ENCODE measurements at regions not wholly inside any gene's neighbourhood (a gene's known extent, or its start where the extent isn't known, plus 50 kb on each side); places are given as distances from the start of the nearest gene placed in this dataset.

DNA sequence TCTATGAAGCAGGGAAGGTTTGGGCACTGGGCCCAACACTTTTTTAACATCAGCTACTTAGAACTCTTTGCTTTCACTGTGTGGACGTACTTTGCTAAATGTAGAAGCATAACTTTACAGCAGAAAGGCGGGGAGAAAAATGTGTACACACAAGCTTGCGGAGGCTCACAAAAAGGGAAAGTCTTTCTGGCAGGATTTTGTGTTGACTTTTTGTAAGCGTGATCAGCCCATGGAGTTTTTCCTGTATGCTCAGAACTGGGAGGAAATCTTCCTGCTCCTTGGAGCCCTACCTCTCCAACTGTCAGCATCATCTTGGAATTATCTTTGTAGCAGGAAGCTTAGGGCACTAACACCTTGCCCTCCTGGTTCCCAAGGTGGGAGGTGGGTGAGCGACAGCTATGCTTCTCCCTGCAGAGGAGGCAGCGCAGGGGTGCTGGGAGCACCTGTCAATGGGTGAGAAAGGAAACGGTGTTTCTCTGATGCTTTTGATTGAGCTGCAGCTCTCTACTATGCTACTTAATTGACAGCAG, 321.9 kb downstream of the GADD45G start:
- DNase-seq, result no peak
- peaks cover 5% of the 10 kb centered on the region for H3K27me3 Mint-ChIP-seq (ENCODE audit: low read depth, poor library complexity)
- H3K9me3 Mint-ChIP-seq, result no peaks in the 10 kb centered on the region
- no peak overlapping the region for H3K4me3 Mint-ChIP-seq
- H3K27ac Mint-ChIP-seq, result no peak overlapping the region
- H3K4me1 Mint-ChIP-seq, result peaks cover 94% of the 10 kb centered on the region
- TF ChIP-seq, protein P1, sequence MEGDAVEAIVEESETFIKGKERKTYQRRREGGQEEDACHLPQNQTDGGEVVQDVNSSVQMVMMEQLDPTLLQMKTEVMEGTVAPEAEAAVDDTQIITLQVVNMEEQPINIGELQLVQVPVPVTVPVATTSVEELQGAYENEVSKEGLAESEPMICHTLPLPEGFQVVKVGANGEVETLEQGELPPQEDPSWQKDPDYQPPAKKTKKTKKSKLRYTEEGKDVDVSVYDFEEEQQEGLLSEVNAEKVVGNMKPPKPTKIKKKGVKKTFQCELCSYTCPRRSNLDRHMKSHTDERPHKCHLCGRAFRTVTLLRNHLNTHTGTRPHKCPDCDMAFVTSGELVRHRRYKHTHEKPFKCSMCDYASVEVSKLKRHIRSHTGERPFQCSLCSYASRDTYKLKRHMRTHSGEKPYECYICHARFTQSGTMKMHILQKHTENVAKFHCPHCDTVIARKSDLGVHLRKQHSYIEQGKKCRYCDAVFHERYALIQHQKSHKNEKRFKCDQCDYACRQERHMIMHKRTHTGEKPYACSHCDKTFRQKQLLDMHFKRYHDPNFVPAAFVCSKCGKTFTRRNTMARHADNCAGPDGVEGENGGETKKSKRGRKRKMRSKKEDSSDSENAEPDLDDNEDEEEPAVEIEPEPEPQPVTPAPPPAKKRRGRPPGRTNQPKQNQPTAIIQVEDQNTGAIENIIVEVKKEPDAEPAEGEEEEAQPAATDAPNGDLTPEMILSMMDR (IDR thresholded peaks at IDR 0.05), result no peak
- H3K36me3 Mint-ChIP-seq (ENCODE audit: low read depth), result no peaks in the 10 kb centered on the region

DNA sequence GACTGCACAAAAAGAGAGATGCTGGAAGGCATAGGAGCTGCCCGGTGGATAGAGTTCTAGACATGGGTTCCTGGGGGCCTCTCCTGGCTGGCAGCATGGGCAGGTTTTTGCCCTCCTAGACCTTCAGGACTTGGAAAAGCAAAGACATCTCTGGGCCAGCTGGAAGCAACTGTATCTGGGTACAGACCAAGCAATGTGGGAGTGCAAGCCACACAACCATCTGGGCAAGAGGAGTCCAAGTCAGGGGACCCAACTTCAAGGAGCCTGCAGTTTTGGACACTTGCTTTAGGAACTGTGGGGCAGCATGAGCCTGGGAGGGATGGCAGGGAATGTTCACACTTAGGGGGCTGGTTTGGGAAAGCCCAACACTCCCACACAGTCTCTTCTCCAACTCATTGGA, 323.3 kb downstream of the GADD45G start:
- TF ChIP-seq, protein P1 (IDR thresholded peaks at IDR 0.05), result no peak
- Mint-ChIP-seq H3K27me3 (ENCODE audit: low read depth, poor library complexity) (peaks cover 6% of the 10 kb centered on the region), H3K9me3 (no peaks in the 10 kb centered on the region), H3K36me3 (ENCODE audit: low read depth) (no peaks in the 10 kb centered on the region), H3K4me1 (peaks cover 92% of the 10 kb centered on the region), H3K27ac (no peak overlapping the region), H3K4me3 (no peak overlapping the region)
- DNase-seq, result no peak

DNA sequence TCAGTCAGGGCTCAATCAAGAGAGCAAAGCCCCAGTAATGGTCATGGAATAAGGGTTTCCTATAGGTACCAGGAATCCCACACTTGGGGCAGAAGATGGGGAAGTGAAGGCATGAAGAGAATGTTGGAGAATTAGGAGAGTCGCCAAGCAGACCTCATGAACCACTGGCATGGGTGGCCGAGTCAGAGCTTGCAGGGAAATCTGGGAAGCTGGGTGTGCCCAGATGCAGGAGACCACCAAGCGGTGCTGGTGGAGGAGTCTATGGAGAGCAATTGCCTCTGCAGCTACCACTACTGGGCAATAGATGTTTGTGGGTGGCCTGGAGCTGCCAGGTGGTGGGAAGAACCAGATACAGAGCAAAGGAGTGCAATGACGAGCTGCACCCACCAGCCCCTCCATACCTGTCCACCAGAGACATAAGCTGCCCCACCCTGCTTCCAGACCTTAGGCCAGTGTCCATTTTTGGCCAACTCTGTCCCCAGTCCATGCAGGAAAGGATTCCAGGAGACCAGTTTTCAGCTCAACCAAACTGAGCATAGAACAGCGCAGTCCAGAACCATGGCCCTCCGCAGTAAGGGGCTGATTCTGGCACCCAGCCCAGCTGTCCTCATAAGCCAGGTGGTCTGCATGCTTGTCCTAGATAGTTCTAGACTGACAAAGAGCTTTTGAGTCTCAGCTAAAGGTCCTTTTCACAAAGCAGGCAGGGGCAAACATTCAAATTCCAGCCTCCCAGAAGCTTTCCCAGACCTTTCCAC, 323.9 kb downstream of the GADD45G start:
- H3K27ac Mint-ChIP-seq, result no peak overlapping the region
- TF ChIP-seq, protein P1 (IDR thresholded peaks at IDR 0.05), result no peak
- H3K27me3 Mint-ChIP-seq (ENCODE audit: low read depth, poor library complexity), result peaks cover 9% of the 10 kb centered on the region
- no peak overlapping the region for H3K4me3 Mint-ChIP-seq
- no peaks in the 10 kb centered on the region for H3K36me3 Mint-ChIP-seq (ENCODE audit: low read depth)
- DNase-seq, result no peak
- peaks cover 88% of the 10 kb centered on the region for H3K4me1 Mint-ChIP-seq
- H3K9me3 Mint-ChIP-seq, result no peaks in the 10 kb centered on the region

DNA sequence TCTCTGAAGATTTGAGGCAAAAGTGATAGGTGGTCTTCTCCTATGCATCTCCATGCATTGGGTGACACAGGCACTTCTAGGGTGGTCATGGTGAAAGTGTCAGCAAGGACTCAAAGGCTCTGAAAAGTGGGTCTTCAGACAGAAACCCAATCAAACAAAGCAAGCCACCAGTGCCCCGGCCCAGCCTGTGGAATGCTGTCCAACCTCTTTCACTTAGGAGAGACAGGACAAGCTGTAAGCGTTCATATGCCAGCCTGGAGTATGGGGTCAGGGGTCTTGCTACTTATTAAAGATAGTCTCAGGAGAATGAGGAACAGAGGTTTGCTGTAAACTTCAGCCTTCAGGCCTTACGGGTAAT, 324.5 kb downstream of the GADD45G start:
- Mint-ChIP-seq H3K27ac (no peak overlapping the region), H3K36me3 (ENCODE audit: low read depth) (no peaks in the 10 kb centered on the region), H3K4me3 (peak overlapping the region; percentile 4), H3K9me3 (no peaks in the 10 kb centered on the region), H3K27me3 (ENCODE audit: low read depth, poor library complexity) (peaks cover 9% of the 10 kb centered on the region), H3K4me1 (peaks cover 82% of the 10 kb centered on the region)
- TF ChIP-seq, protein P1 (IDR thresholded peaks at IDR 0.05), result no peak
- peak; percentile 39 for DNase-seq

DNA sequence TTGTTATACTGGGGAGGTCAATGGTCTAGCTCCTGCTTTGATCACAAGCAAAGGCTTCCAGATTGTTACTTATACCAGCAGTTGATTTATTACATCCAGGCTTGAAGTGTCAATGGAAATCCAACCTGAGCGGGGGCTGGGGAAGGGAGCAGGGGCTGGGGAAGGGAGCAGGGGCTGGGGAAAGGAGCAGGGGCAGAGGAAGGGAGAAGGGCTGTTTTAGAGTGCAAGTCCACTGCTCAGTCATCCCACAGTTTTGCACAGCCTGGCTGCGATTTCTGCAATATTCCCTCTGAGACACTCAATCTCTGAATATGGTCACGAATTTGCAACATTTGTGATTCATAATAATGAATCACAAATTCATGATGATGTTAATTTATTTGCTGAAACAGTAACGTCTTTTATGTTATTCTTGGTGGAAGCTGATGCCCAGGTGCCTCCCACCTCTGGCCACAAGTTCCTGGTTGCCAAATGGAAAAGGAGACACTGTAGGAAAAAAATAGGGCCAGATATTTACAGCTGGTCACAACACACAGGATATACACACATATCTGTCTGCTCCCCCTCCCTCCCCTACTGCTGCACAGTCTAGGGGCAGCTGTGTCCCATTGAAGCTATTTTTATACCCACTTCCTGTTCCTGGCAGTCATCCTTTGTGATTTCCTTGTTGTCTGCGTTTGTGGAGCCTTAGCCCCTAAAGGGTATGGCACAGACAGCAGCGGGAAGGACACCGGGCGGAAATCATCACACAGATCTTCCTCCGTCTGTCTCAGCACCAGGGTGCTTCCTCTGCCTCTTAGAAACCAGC, 325.1 kb downstream of the GADD45G start:
- TF ChIP-seq, protein P1 (IDR thresholded peaks at IDR 0.05), result no peak
- H3K9me3 Mint-ChIP-seq, result no peaks in the 10 kb centered on the region
- H3K4me1 Mint-ChIP-seq, result peaks cover 80% of the 10 kb centered on the region
- peak; percentile 61 for DNase-seq
- H3K27ac Mint-ChIP-seq, result peak overlapping the region; percentile 62
- no peaks in the 10 kb centered on the region for H3K36me3 Mint-ChIP-seq (ENCODE audit: low read depth)
- peaks cover 9% of the 10 kb centered on the region for H3K27me3 Mint-ChIP-seq (ENCODE audit: low read depth, poor library complexity)
- H3K4me3 Mint-ChIP-seq, result peak overlapping the region; percentile 10
